ENCODE measurements at regions not wholly inside any gene's neighbourhood (a gene's known extent, or its start where the extent isn't known, plus 50 kb on each side); places are given as distances from the start of the nearest gene placed in this dataset.

GRCh38 chr1:101453844-101454243 lies 217.0 kb downstream of the S1PR1 start:
- CTCF ChIA-PET (ENCODE audit: partially characterized antibody): interaction anchor here (0.9 to 3.1 kb wide), 7 partner anchors 11 to 175 kb away, joined by 3 to 16 read pairs (median 3); no protein-coding TSS in a partner anchor
- H3K27me3 ChIP-seq (replicated peaks in 1 of 4; ENCODE audit: control insufficient read depth in 3 of 4, extremely low read depth in 1 of 4, insufficient read depth in 3 of 4, low read length in 3 of 4): no peaks in the 10 kb centered on the region
- no peak overlapping the region for H2AFZ ChIP-seq (ENCODE audit: low read length)
- no peak overlapping the region for H4K8ac ChIP-seq (ENCODE audit: extremely low read depth, insufficient read depth, low read length)
- no peak overlapping the region for H3K23ac ChIP-seq (ENCODE audit: insufficient read length)
- no peak overlapping the region for H3K27ac ChIP-seq (ENCODE audit: low read depth, low read length)
- no peaks in the 10 kb centered on the region for H3K79me1 ChIP-seq (ENCODE audit: low read depth, low read length)
- H3K4me2 ChIP-seq (ENCODE audit: insufficient read depth in 1 of 2, low read depth in 2 of 2, low read length in 2 of 2): no peak overlapping the region
- no peaks in the 10 kb centered on the region for H3K9me3 ChIP-seq (ENCODE audit: insufficient read depth in 2 of 2, low read depth in 1 of 2, low read length in 1 of 2)
- no peak overlapping the region for H3K14ac ChIP-seq (ENCODE audit: insufficient read length)
- POLR2A ChIA-PET (ENCODE audit: partially characterized antibody): no interaction called here
- FAIRE-seq (no peak), DNase-seq (ENCODE audit: low read depth in 1 of 2, low spot score in 2 of 2) (no peak)
- H3K23me2 ChIP-seq (ENCODE audit: low read depth, low read length): 0 out of 2 replicates have a peak, but pooled peaks cover 1% of the 10 kb centered on the region
- no peak overlapping the region for H2BK12ac ChIP-seq (ENCODE audit: low read depth, low read length)
- H2BK5ac ChIP-seq (ENCODE audit: low read depth, low read length): no peak overlapping the region
- H3K79me2 ChIP-seq (ENCODE audit: control insufficient read depth in 1 of 2, insufficient read depth in 2 of 2, low read length in 2 of 2): no peaks in the 10 kb centered on the region
- no peaks in the 10 kb centered on the region for H3K4me1 ChIP-seq (replicated peaks in 1 of 4; ENCODE audit: control insufficient read depth in 3 of 4, insufficient read depth in 4 of 4, low read length in 3 of 4)
- no peak overlapping the region for H2BK15ac ChIP-seq (ENCODE audit: low read length)
- H4K91ac ChIP-seq (replicated peaks; ENCODE audit: insufficient read length, low read length): no peak overlapping the region
- H2BK20ac ChIP-seq (ENCODE audit: low read length): no peak overlapping the region
- no peak overlapping the region for H3K9ac ChIP-seq (replicated peaks in 1 of 4; ENCODE audit: extremely low read depth in 1 of 4, low read depth in 3 of 4, low read length in 3 of 4)
- WGBS, 2 experiments (ENCODE audit: extremely low coverage in 1 of 2, insufficient coverage in 1 of 2, insufficient read length in 1 of 2, insufficient replicate concordance in 2 of 2, low coverage in 1 of 2, low lambda C conversion rate in 2 of 2, missing lambda C conversion rate in 1 of 2): 92% methylated on average over 1 of the region's 1 CpG; no CpG with 5 or more reads in 1 of the 2 experiments
- H4K20me1 ChIP-seq (replicated peaks in 1 of 2; ENCODE audit: control insufficient read depth in 1 of 2, insufficient read depth in 2 of 2, low read length in 2 of 2): no peaks in the 10 kb centered on the region
- TF ChIP-seq NANOG (IDR thresholded peaks at IDR 0.05; ENCODE audit: insufficient read depth, low read depth, low read length, poor library complexity, severe bottlenecking) (no peak), JUND (IDR thresholded peaks at IDR 0.05; ENCODE audit: low read length) (no peak), USF2 (IDR thresholded peaks at IDR 0.05; ENCODE audit: low read length) (no peak), TBP (IDR thresholded peaks at IDR 0.05; ENCODE audit: low read depth, low read length) (no peak), POU5F1 (IDR thresholded peaks at IDR 0.05; ENCODE audit: low read depth, low read length) (no peak)
- no peak overlapping the region for H3K4me3 ChIP-seq (ENCODE audit: extremely low read depth in 1 of 4, insufficient read depth in 2 of 4, low read depth in 3 of 4, low read length in 4 of 4)
- no peak overlapping the region for H3K56ac ChIP-seq (replicated peaks; ENCODE audit: insufficient read length, low read depth, low read length)
- H3K4ac ChIP-seq (replicated peaks; ENCODE audit: insufficient read length, low read depth, low read length): no peak overlapping the region
- H2AK5ac ChIP-seq (ENCODE audit: low read depth, low read length): no peak overlapping the region
- H2BK120ac ChIP-seq (replicated peaks; ENCODE audit: low read depth, low read length): no peak overlapping the region
- no peak overlapping the region for H3K18ac ChIP-seq (ENCODE audit: extremely low read depth, low read length)
- no peaks in the 10 kb centered on the region for H3K36me3 ChIP-seq (ENCODE audit: control insufficient read depth in 2 of 4, insufficient read depth in 4 of 4, low read length in 3 of 4)
- H4K5ac ChIP-seq (ENCODE audit: insufficient read length, low read depth, low read length): no peak overlapping the region
